ENCODE measurements at regions not wholly inside any gene's neighbourhood (a gene's known extent, or its start where the extent isn't known, plus 50 kb on each side); places are given as distances from the start of the nearest gene placed in this dataset.

DNA sequence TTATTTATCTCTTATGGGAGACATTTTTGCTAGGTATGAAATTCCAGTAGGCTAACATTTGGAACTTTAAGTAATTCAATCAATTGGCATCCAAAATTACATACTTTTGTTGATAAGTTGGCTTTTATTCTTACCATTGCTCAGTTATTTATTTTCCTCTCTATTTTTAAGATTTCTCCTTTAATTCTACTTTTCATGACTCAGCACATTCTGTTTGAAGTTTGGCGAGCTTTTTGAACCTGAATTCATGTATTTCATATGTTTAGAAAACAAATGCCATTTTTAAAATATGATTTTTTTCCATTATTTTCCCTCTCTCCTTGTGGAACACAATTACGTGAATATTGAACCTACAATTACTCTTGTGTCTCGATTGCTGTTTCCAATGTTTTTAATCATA, 2896.3 kb upstream of the PCDH20 start:
- TF ChIP-seq, protein P1, sequence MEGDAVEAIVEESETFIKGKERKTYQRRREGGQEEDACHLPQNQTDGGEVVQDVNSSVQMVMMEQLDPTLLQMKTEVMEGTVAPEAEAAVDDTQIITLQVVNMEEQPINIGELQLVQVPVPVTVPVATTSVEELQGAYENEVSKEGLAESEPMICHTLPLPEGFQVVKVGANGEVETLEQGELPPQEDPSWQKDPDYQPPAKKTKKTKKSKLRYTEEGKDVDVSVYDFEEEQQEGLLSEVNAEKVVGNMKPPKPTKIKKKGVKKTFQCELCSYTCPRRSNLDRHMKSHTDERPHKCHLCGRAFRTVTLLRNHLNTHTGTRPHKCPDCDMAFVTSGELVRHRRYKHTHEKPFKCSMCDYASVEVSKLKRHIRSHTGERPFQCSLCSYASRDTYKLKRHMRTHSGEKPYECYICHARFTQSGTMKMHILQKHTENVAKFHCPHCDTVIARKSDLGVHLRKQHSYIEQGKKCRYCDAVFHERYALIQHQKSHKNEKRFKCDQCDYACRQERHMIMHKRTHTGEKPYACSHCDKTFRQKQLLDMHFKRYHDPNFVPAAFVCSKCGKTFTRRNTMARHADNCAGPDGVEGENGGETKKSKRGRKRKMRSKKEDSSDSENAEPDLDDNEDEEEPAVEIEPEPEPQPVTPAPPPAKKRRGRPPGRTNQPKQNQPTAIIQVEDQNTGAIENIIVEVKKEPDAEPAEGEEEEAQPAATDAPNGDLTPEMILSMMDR (conservative IDR thresholded peaks at IDR 0.05; ENCODE audit: low read length): no peak
- TF ChIP-seq EZH2phosphoT487 (IDR thresholded peaks at IDR 0.05; ENCODE audit: borderline replicate concordance): no peak

Data from Loucy (cell line).